Middle frontal gyrus (tissue), 1 donor: ENCODE measurements at regions not wholly inside any gene's neighbourhood (a gene's known extent, or its start where the extent isn't known, plus 50 kb on each side); places are given as distances from the start of the nearest gene placed in this dataset.
"Not testable (repeated sequence)": the region's sequence is repeated elsewhere in the genome, so short reads cannot be mapped to it uniquely, and the experiment has no call there.

Experiments
- DNase-seq: peaks from one replicate; pipeline ENCODE4 v3.0.0-alpha.2; 2015; ENCODE audit warnings: low spot score; ENCODE audit errors: extremely low spot score

GRCh38 chr12:8390001-8390777 is 65.6 kb upstream of the CLEC6A start:
- not testable (repeated sequence) for DNase-seq

GRCh38 chr12:8396225-8397071 is 59.3 kb upstream of the CLEC6A start:
- DNase-seq, result peak; percentile 8

- not testable (repeated sequence) for DNase-seq
These were observed 58.4 kb upstream of the CLEC6A start for GRCh38 chr12:8397378-8397777.

GRCh38 chr12:8399496-8400034 is 56.2 kb upstream of the CLEC6A start:
- not testable (repeated sequence) for DNase-seq

- not testable (repeated sequence) for DNase-seq
These were observed 51.9 kb upstream of the CLEC6A start for GRCh38 chr12:8403834-8404233.

GRCh38 chr12:8404341-8404740 is 51.4 kb upstream of the CLEC6A start:
- DNase-seq, result not testable (repeated sequence)
